GM12865 (cell line): ENCODE measurements at regions not wholly inside any gene's neighbourhood (a gene's known extent, or its start where the extent isn't known, plus 50 kb on each side); places are given as distances from the start of the nearest gene placed in this dataset.

Source experiments
- DNase-seq: peaks from one replicate; pipeline ENCODE4 v3.0.0; 2010; ENCODE audit warnings: low read depth
- H3K4me3 ChIP-seq: 2 replicates; pipeline ENCODE4 v1.5.1; 2011; ENCODE audit warnings: mild to moderate bottlenecking, low read depth, low read length, control low read depth
- CTCF ChIP-seq: IDR thresholded peaks from 2 replicates; pipeline ENCODE4 v1.5.1; 2011; ENCODE audit warnings: low read length, control low read depth, low read depth, inconsistent platforms; ENCODE audit not compliant: insufficient read depth; ENCODE audit errors: missing control alignments

- DNase-seq = no peak
- TF ChIP-seq CTCF = no peak
- no peak overlapping the region for H3K4me3 ChIP-seq
Measured at GRCh38 chr3:135788978-135789377, 176.6 kb upstream of the PPP2R3A start.

- no peak for TF ChIP-seq CTCF
- no peak overlapping the region for H3K4me3 ChIP-seq
- DNase-seq = no peak
Measured at GRCh38 chr3:135792174-135792573, 173.4 kb upstream of the PPP2R3A start.

GRCh38 chr3:135792858-135793475 is 172.6 kb upstream of the PPP2R3A start:
- no peak for DNase-seq
- no peak for TF ChIP-seq CTCF
- no peak overlapping the region for H3K4me3 ChIP-seq

- no peak for DNase-seq
- no peak for TF ChIP-seq CTCF
- H3K4me3 ChIP-seq = no peak overlapping the region
Measured at GRCh38 chr3:135800071-135800549, 165.4 kb upstream of the PPP2R3A start.

- DNase-seq = no peak
- no peak for TF ChIP-seq CTCF
- H3K4me3 ChIP-seq = no peak overlapping the region
Measured at GRCh38 chr3:135801018-135801417, 164.5 kb upstream of the PPP2R3A start.

- no peak overlapping the region for H3K4me3 ChIP-seq
- TF ChIP-seq CTCF = no peak
- DNase-seq = no peak
Measured at GRCh38 chr3:135802171-135802570, 163.4 kb upstream of the PPP2R3A start.
